Stimulated activated CD4-positive, alpha-beta T cell treated with anti-CD3 and anti-CD28 coated beads, TNF-alpha, amount 100 ng/mL, for 1 hour (primary cell): ENCODE measurements at regions not wholly inside any gene's neighbourhood (a gene's known extent, or its start where the extent isn't known, plus 50 kb on each side); places are given as distances from the start of the nearest gene placed in this dataset.

Experiments
- DNase-seq, 3 donors: peaks; one replicate each; pipeline ENCODE4 v3.0.0-alpha.2; 2020; ENCODE audit warnings: low read depth in 3 of 3, low spot score in 1 of 3

DNA sequence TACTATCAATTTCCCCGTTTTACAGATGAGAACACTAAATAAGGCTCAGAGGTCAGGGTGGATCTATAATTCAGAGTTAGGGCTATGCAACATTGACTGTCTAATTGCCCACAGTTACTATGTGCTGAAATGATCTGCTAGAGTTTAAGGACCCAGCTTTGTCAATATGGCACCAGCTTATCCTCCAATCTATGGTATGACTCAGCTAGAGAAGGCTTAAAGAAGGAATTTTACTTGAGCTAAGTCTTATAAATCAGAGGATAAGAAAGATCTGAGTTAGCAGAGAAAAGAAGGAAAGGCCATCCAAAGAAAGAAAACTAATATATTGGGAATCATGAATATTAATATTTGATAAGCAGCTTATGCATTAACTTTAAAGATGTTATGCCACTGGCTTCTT, 78.1 kb downstream of the ASB9 start:
- DNase-seq: no peak

GRCh38 chrX:15188039-15188438, 81.8 kb downstream of the ASB9 start:
- no peak for DNase-seq

- DNase-seq: no peak
These were observed 92.6 kb downstream of the ASB9 start for GRCh38 chrX:15177316-15177715.

GRCh38 chrX:15173411-15173810, 96.5 kb downstream of the ASB9 start:
- no peak for DNase-seq

DNA sequence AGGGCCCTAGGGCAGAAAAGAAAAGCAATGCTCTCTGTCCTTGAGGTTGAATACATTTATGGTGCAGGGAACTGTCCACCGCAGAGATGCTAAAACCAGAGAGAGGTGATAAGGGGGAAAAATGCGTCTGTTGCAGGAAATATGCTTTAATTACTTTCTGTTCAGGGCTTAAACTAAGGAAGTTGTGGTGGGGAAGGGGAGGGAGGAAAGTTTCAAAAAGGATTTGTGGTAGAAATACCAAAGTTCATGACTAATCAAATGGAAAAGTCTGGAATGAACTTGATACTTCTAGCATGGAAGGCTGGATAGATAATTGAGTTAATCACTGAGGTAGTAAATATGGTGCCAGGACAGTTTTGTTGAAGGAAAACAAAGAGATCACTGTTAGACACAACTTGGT, 99.0 kb downstream of the ASB9 start:
- DNase-seq: no peak

DNA sequence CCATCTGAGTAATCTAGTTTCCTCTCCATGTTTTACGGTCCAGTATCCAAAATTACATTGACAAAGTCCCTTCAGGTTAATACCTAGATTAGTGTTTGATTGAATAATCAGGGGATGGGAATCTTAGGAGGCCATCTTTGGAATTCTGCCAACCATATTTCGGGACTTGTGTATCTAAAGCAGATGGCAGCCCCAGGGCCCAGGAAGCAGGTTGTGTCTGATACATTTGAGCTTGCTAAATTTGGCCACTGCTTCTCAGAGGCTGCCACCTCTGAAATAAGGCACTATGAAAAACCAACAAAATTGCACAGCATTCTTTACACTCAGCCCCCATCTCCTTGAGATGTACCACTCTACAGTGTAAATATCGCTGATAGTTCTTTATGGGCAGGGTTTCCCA, 102.1 kb downstream of the ASB9 start:
- DNase-seq: no peak

- no peak for DNase-seq
These were observed 104.1 kb downstream of the ASB9 start for GRCh38 chrX:15165832-15166231.

DNA sequence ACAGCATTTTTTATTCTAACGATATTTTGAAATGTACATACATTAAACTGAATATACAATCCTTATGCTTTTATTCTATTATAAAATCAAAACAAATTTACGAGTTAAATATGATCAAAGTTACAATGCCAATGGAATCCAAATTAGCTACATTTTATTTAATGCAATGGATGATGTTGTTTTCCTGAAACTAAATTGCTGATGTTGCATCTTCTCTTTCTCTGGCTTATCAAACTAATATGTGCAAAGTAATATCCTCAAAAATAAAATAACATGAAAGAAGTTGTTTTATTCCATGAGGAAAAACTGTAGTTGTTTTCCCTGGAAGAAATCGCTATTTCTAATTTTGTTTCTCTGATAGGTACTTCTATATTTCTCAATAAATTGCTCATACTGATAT, 106.8 kb downstream of the ASB9 start:
- no peak for DNase-seq

- no peak for DNase-seq
These were observed 109.3 kb downstream of the ASB9 start for GRCh38 chrX:15160558-15161095.

DNA sequence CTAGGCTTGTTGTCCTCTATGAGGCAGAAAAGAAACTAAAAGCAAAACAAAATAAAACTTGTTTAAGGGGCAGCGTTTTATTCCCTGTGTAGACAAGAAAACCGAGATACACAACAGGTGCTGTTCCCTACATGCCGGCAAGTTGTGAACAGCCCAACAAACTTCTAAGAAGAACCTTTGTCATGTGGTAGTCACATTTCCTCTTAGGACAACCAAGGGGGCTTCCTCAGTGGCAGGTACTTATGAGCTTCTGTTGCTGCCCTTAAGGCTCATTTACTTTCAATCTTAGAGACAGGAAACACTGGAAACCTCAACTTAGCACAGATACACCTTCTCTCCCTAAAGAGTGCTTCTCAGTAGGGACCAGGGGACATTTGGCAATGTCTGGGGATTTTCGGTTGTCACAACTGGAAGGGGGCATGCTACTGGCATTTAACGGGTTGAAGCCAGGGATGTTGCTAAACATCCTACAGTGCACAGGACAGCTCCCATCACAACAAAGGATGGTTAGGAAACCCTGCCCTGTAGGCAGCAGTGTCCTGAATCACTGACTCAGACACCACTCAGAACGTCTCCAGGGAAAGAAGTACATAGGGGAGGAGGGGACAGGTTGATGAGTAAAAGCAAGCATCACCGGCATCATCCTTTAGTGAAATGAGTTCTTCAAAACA, 111.0 kb downstream of the ASB9 start:
- no peak for DNase-seq

DNA sequence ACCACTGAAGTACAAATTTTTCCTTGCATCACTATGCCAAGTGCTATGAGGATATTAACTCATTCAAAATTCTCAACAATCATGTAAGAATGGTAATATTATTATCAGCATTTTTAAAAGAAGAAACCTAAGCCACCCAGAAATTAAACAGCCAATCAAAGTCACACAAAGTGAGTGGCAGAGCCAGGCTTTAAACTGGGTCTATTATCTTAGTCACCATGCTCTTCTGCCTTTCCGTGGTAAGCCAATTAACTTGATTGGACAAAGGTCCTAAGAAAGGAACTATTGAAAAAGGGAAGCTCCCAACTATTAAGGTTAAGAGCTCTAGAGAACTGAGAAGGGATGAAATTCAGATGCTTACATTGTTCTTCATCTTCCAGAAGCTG, 111.5 kb downstream of the ASB9 start:
- DNase-seq: no peak

- DNase-seq: no peak
These were observed 112.3 kb downstream of the ASB9 start for GRCh38 chrX:15157624-15158023.

DNA sequence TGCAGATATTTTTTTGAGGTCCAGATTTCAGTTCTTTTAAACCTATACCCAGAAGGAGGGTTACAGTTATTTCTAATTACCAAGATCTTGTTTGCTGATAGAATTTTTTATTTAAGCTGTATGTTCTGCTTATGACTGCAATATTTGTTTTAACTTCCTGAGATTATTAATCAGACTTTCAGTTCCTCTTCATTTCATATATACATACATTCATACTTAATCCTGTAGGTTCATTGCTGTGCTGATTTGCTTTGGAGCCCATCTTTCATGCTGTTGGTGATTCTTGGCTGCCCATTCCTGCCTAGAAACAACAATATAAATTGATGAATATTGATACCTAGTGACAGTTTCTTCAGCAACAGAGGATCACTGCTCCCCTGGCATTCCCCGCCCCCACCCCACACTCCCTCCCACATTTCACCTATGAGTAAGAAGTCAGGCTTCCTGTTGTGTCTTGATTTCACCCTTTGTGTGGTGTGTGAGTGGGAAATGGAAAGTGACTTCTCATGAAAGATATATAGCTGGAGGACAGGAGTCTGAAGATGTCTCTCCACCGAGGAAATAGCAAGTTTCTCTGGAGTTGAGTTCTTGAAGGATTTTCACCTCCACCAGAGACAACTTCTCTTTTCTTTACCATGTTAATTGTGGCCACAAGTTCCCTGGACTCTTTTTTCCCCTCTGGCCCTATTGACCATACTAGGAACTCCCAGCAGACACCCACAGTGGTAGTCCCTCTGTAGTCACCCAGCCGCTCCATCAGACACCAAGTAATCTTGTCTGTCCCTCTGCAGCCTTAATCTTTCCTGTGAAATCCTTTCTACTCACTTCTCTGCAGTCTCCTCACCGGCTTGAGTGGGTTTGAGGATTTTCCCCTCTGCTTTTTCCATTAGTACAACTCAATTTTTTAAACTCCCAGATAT, 118.4 kb downstream of the ASB9 start:
- DNase-seq: peak in 2 of 3 donors; percentile 5 to 21

DNA sequence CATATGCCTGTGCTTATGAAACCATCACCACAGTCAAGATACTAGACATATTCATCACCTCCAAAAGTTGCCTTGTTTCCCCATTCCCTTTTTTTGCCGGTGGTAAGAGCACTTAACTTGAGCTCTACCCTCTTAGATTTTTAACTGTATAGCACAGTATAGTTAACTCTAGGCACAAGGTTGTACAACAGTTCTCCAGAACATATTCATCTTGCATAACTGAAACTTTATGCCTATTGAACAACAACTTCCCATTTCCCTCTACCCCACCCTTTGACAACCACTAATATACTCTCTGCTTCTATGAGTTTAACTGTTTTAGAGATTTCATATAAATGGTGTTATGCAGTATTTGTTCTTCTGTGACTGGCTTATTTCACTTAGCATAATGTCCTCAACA, 119.3 kb downstream of the ASB9 start:
- no peak for DNase-seq

DNA sequence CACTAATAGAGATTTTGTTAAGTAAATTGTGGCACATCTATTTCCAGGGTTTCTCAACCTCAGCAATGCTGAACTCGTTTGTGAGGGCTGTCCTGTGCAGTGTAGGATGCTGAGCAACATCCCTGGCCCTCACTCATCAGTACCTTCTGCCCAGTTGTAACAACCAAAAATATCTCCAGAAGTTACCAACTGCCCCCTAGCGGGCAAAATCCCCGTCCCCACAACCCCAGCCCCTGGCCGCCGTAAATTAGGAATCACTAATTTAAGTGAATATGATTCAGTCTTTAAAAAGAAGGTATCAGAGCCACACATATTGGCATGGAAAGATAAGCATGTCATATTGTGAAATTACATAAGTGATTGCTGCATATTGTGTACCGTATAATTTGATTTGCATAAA, 123.4 kb downstream of the ASB9 start:
- DNase-seq: no peak

- DNase-seq: no peak
These were observed 126.1 kb downstream of the ASB9 start for GRCh38 chrX:15143825-15144121.

DNA sequence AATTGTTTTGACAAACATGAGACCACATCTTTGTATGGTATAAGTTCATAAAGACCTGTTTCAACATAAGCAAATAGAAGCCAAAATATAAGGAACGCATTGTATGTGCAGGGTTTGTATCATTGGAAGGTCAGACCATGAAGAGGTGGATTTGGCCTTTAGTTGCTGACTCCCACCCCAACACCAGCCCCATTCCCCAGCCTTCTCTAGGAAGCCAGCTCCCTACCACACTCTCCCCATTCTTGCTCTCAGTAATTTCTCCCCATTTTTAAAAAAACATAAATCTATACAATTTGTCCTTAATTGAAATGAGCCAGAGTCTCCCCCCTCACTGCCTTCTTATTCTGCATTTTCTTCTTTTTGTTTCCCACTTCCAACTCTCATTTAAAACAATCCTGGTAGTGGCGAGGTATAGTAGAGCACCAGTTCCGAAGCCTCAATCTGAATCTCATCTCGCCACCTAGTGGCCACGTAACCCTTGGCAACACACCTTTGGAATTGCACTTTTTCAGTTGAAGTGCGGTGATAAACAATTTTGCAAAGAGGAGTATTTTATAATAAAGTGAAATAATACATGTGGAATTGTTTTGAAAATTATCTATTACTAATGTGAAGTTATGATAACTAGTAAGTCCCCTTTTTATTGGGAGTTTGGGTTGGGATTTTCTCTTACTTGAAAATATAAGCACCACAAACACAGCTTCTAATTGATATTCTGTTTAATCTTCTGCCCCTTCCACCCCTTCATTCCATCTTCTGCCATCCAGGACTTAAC, 126.6 kb downstream of the ASB9 start:
- DNase-seq: peak in 1 of 3 donors; percentile 36

- no peak for DNase-seq
These were observed 127.7 kb downstream of the ASB9 start for GRCh38 chrX:15142084-15142715.

GRCh38 chrX:15136795-15137194, 133.1 kb downstream of the ASB9 start:
- DNase-seq: no peak

DNA sequence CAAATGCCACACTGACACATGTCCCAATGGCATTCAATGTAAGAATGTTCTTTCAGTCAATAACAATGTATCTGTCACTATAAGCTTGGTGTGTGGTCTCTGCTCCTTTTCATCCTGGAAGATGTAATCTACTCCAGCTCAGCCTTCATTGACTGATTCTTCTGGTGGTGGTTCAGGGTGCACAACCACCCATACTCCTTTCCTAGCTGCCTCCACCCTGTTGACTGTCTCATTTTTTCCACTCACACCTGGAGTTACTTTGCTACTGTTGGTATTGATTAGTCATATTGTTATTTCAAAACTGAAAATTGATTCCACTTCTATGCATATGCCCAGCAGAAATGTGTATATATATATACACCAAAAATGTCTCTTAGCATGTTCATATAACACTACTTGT, 140.5 kb downstream of the ASB9 start:
- DNase-seq: no peak

- DNase-seq: no peak
These were observed 141.0 kb downstream of the ASB9 start for GRCh38 chrX:15128861-15129260.
